Nephron progenitor cell (in vitro differentiated cells): ENCODE measurements at regions not wholly inside any gene's neighbourhood (a gene's known extent, or its start where the extent isn't known, plus 50 kb on each side); places are given as distances from the start of the nearest gene placed in this dataset.

Experiments
- DNase-seq: peaks from one replicate; pipeline ENCODE4 v3.0.0; 2021
- H3K27ac Mint-ChIP-seq: 2 replicates; pipeline ENCODE4 v1.8.0; 2021; ENCODE audit warnings: mild to moderate bottlenecking, moderate library complexity, mixed read lengths
- H3K27me3 Mint-ChIP-seq: 2 replicates; pipeline ENCODE4 v1.8.0; 2021; ENCODE audit warnings: mild to moderate bottlenecking, low read depth, mixed read lengths; ENCODE audit not compliant: poor library complexity
- H3K36me3 Mint-ChIP-seq: 2 replicates; pipeline ENCODE4 v1.8.0; 2021; ENCODE audit warnings: low read depth, mixed read lengths
- H3K4me1 Mint-ChIP-seq: 2 replicates; pipeline ENCODE4 v1.8.0; 2021; ENCODE audit warnings: mixed read lengths
- H3K4me3 Mint-ChIP-seq: 2 replicates; pipeline ENCODE4 v1.8.0; 2021; ENCODE audit warnings: mild to moderate bottlenecking, moderate library complexity, mixed read lengths
- H3K9me3 Mint-ChIP-seq: 2 replicates; pipeline ENCODE4 v1.8.0; 2021; ENCODE audit warnings: mild to moderate bottlenecking, moderate library complexity, mixed read lengths
- TF ChIP-seq, protein P1 (sequence below): fragments of 200-600 bp; sonication (generic); IDR thresholded peaks from 2 replicates; pipeline ENCODE4 v1.5.0; 2021; ENCODE audit warnings: antibody characterized with exemption

DNA sequence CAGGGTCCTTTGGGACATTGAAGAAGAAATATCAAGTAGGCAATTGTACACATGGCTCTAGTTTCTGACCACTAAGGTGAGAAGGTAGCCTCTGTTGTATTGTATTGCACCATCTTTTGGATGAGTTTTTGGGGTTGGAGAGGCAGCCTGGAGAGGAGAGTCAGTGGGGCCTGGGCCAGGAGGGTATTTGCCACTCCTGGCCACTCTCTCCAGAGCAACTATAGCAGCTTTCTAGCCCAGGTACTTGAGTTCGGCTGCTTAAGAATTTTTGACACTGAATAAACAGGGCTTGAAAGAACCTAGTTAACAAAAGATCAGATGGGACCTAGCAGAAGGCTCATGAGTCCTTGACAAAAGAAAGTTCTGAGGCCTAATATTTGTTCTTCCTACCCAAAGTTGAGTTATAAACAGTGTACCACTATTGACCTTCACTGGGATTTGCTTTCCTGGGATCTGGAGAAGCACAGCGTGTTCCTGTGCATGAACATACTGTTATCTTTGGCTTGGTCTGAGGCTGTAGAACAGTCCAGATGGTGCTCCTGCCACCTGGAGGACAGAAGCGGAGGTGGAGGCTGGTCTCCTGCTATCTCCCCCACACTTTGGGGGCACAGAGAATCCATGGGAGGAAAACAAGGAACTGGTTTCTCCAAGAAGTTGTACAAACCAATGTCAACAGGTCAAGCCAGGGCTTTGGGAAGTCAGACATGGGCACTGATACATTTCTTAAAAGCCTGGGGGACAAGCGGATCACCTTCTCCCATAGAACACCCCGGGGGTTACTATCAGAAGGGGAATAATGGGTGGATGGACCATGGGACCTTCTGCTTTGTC is 110.4 kb upstream of the LIFR start:
- peaks cover 26% of the 10 kb centered on the region for H3K27me3 Mint-ChIP-seq
- DNase-seq = no peak

DNA sequence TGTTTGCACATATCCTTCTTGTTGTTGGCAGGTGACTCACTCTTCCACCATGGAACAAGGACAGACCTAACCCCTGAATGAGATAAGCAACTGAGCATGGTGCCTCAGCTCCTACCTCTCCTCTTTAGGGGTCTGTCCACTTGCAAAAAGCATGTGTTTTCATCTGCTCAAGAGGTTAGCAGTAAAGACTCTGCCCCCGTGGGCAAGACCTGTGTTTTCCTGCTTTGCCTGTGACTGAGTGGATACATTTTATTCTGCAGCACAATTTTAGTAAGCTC is 111.0 kb upstream of the LIFR start:
- no peak for DNase-seq
- peaks cover 26% of the 10 kb centered on the region for H3K27me3 Mint-ChIP-seq
- no peaks in the 10 kb centered on the region for H3K9me3 Mint-ChIP-seq
- no peaks in the 10 kb centered on the region for H3K36me3 Mint-ChIP-seq
- no peak overlapping the region for H3K4me3 Mint-ChIP-seq
- no peak overlapping the region for H3K27ac Mint-ChIP-seq
- TF ChIP-seq, protein P1, sequence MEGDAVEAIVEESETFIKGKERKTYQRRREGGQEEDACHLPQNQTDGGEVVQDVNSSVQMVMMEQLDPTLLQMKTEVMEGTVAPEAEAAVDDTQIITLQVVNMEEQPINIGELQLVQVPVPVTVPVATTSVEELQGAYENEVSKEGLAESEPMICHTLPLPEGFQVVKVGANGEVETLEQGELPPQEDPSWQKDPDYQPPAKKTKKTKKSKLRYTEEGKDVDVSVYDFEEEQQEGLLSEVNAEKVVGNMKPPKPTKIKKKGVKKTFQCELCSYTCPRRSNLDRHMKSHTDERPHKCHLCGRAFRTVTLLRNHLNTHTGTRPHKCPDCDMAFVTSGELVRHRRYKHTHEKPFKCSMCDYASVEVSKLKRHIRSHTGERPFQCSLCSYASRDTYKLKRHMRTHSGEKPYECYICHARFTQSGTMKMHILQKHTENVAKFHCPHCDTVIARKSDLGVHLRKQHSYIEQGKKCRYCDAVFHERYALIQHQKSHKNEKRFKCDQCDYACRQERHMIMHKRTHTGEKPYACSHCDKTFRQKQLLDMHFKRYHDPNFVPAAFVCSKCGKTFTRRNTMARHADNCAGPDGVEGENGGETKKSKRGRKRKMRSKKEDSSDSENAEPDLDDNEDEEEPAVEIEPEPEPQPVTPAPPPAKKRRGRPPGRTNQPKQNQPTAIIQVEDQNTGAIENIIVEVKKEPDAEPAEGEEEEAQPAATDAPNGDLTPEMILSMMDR = no peak
- H3K4me1 Mint-ChIP-seq = peaks cover 6% of the 10 kb centered on the region

More for the DNA sequence above, 110.4 kb upstream of the LIFR start:
- peaks cover 12% of the 10 kb centered on the region for H3K4me1 Mint-ChIP-seq
- no peak overlapping the region for H3K4me3 Mint-ChIP-seq
- no peaks in the 10 kb centered on the region for H3K36me3 Mint-ChIP-seq
- TF ChIP-seq, protein P1 = peak; percentile 24
- H3K9me3 Mint-ChIP-seq = no peaks in the 10 kb centered on the region
- H3K27ac Mint-ChIP-seq = no peak overlapping the region

DNA sequence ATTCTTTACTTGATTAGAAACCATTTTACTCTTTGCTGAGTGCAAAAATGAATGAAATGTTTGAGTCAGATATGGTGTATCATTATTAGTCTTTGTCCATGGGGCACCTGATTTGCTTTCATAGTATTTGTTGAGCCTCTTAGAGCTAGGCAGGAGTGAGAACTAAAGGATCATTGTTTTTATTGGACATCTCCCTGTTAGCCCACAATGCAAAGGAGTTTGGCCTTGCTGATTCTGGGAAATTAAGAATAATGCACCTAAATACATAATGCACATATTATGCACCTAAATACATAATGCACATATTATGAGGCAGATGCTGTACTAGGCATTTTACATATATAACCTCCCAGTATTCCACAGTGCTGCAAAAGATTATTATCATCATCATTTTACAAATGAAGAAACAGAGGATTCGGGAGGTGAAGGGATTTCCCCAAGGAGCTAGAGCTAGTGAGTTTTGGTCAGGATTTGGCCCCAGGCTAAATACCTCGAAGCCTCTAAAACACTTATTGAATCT is 113.0 kb upstream of the LIFR start:
- TF ChIP-seq, protein P1 = no peak

DNA sequence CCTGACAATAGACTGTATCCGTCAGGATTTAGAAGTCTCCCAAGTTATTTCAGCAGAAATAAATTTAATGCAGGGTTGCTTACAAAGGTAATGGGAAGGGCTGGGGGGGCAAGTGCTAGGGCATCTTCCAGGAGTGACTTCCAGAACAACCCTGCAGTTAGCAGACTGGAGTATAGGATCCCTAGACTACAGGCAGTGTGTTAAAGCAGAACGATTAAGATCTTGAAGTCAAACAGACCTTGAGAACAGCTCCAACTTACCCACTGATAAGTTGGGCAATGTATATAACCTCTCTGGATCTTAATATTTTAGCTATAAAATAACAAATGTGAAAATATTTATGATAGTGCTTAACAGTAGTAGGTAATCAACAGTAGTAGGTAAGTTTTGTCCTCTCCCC is 113.6 kb upstream of the LIFR start:
- Mint-ChIP-seq H3K9me3 (no peaks in the 10 kb centered on the region), H3K4me1 (no peaks in the 10 kb centered on the region), H3K4me3 (no peak overlapping the region), H3K27ac (no peak overlapping the region), H3K27me3 (peaks cover 26% of the 10 kb centered on the region), H3K36me3 (no peaks in the 10 kb centered on the region)
- no peak for DNase-seq
- TF ChIP-seq, protein P1 = no peak

More for the DNA sequence above, 113.0 kb upstream of the LIFR start:
- Mint-ChIP-seq H3K36me3 (no peaks in the 10 kb centered on the region), H3K27me3 (peaks cover 26% of the 10 kb centered on the region), H3K4me3 (no peak overlapping the region), H3K4me1 (no peaks in the 10 kb centered on the region), H3K27ac (no peak overlapping the region), H3K9me3 (no peaks in the 10 kb centered on the region)
- DNase-seq = no peak

DNA sequence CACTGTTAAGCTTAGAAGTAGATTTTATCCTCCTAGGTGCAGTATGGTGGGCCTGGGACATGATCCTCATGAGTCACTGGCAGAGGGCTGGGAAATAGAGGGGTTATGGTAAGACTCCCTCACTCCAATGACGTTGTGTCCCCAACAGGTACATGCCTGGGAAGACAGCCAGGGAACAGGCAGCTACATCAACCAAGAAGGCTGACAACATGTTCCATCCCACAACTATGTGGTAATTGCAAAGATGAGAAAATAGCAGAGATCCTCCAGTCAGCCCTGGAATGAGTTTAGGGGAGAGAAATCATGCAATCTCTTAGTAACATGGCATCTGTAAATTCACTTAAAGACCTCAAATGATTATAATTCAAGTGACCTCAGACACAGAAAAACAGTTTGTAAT is 114.4 kb upstream of the LIFR start:
- H3K9me3 Mint-ChIP-seq = no peaks in the 10 kb centered on the region
- H3K27ac Mint-ChIP-seq = no peak overlapping the region
- TF ChIP-seq, protein P1 = no peak
- no peaks in the 10 kb centered on the region for H3K36me3 Mint-ChIP-seq
- H3K27me3 Mint-ChIP-seq = peaks cover 26% of the 10 kb centered on the region
- H3K4me1 Mint-ChIP-seq = no peaks in the 10 kb centered on the region
- DNase-seq = no peak
- no peak overlapping the region for H3K4me3 Mint-ChIP-seq
